ENCODE measurements at regions not wholly inside any gene's neighbourhood (a gene's known extent, or its start where the extent isn't known, plus 50 kb on each side); places are given as distances from the start of the nearest gene placed in this dataset.
"Not testable (repeated sequence)": the region's sequence is repeated elsewhere in the genome, so short reads cannot be mapped to it uniquely, and the experiment has no call there.

- H2AFZ ChIP-seq (ENCODE audit: low read length): no peak overlapping the region
- DNase-seq (ENCODE audit: low spot score): no peak
- no peaks in the 10 kb centered on the region for H3K9me2 ChIP-seq (ENCODE audit: insufficient read depth, low read length)
- no peak for TF ChIP-seq EZH2phosphoT487 (IDR thresholded peaks at IDR 0.05; ENCODE audit: borderline replicate concordance, low read depth, low read length)
- H3K4me3 ChIP-seq (ENCODE audit: low read depth, low read length, poor library complexity, severe bottlenecking): no peak overlapping the region
- no peaks in the 10 kb centered on the region for H3K4me1 ChIP-seq (ENCODE audit: insufficient read depth, low read length, poor library complexity, severe bottlenecking)
- intact Hi-C loops (cut with micrococcal nuclease; ENCODE audit: unreplicated experiment): no loop called here
- H3K79me2 ChIP-seq (ENCODE audit: insufficient read depth, low read depth, low read length): no peaks in the 10 kb centered on the region
- no peaks in the 10 kb centered on the region for H3K36me3 ChIP-seq (ENCODE audit: insufficient read depth, low read length)
- H3K4me2 ChIP-seq (ENCODE audit: low read length): no peak overlapping the region
- ChIA-PET CTCF (ENCODE audit: unreplicated experiment) (no interaction called here), POLR2A (no interaction called here)
- H3K9me3 ChIP-seq (ENCODE audit: low read length): no peaks in the 10 kb centered on the region
- BruUV-seq (replicated peaks): no TSS peak
- no peak overlapping the region for H3K27ac ChIP-seq (ENCODE audit: low read depth, low read length, poor library complexity, severe bottlenecking)
- no peaks in the 10 kb centered on the region for H4K20me1 ChIP-seq (ENCODE audit: insufficient read depth, low read length)
These were observed 659.0 kb upstream of the ARRDC3 start for GRCh38 chr5:92041911-92042660.

GRCh38 chr5:92041206-92041605 is 658.1 kb upstream of the ARRDC3 start:
- Histone ChIP-seq H3K36me3 (ENCODE audit: insufficient read depth, low read length) (no peaks in the 10 kb centered on the region), H3K4me3 (ENCODE audit: low read depth, low read length, poor library complexity, severe bottlenecking) (no peak overlapping the region), H3K4me2 (ENCODE audit: low read length) (no peak overlapping the region), H3K9me3 (ENCODE audit: low read length) (no peaks in the 10 kb centered on the region), H3K9me2 (ENCODE audit: insufficient read depth, low read length) (no peaks in the 10 kb centered on the region), H4K20me1 (ENCODE audit: insufficient read depth, low read length) (no peaks in the 10 kb centered on the region), H2AFZ (ENCODE audit: low read length) (no peak overlapping the region), H3K79me2 (ENCODE audit: insufficient read depth, low read depth, low read length) (no peaks in the 10 kb centered on the region), H3K4me1 (ENCODE audit: insufficient read depth, low read length, poor library complexity, severe bottlenecking) (no peaks in the 10 kb centered on the region), H3K27ac (ENCODE audit: low read depth, low read length, poor library complexity, severe bottlenecking) (no peak overlapping the region)
- DNase-seq (ENCODE audit: low spot score): no peak
- intact Hi-C loops (cut with micrococcal nuclease; ENCODE audit: unreplicated experiment): no loop called here
- POLR2A ChIA-PET: interaction anchor here (0.6 kb wide), 1 partner anchor 129 kb away, joined by 4 read pairs; no protein-coding TSS in a partner anchor
- TF ChIP-seq EZH2phosphoT487 (IDR thresholded peaks at IDR 0.05; ENCODE audit: borderline replicate concordance, low read depth, low read length) (no peak), CTCF (conservative IDR thresholded peaks at IDR 0.05; ENCODE audit: low read length) (no peak)
- no TSS peak for BruUV-seq (replicated peaks)
- CTCF ChIA-PET (ENCODE audit: unreplicated experiment): no interaction called here

GRCh38 chr5:92029792-92030191 is 646.7 kb upstream of the ARRDC3 start:
- H3K9me2 ChIP-seq (ENCODE audit: insufficient read depth, low read length); H3K79me2 ChIP-seq (ENCODE audit: insufficient read depth, low read depth, low read length); DNase-seq (ENCODE audit: low spot score); POLR2A ChIA-PET; H3K36me3 ChIP-seq (ENCODE audit: insufficient read depth, low read length); H2AFZ ChIP-seq (ENCODE audit: low read length); H3K9me3 ChIP-seq (ENCODE audit: low read length); H3K4me2 ChIP-seq (ENCODE audit: low read length); H3K27ac ChIP-seq (ENCODE audit: low read depth, low read length, poor library complexity, severe bottlenecking); CTCF ChIA-PET (ENCODE audit: unreplicated experiment); H4K20me1 ChIP-seq (ENCODE audit: insufficient read depth, low read length); H3K4me3 ChIP-seq (ENCODE audit: low read depth, low read length, poor library complexity, severe bottlenecking); intact Hi-C loops (cut with micrococcal nuclease; ENCODE audit: unreplicated experiment); BruUV-seq (replicated peaks); H3K4me1 ChIP-seq (ENCODE audit: insufficient read depth, low read length, poor library complexity, severe bottlenecking): not testable (repeated sequence)

GRCh38 chr5:92023555-92023954 is 640.4 kb upstream of the ARRDC3 start:
- intact Hi-C loops (cut with micrococcal nuclease; ENCODE audit: unreplicated experiment): no loop called here
- POLR2A ChIA-PET: no interaction called here
- no peaks in the 10 kb centered on the region for H3K36me3 ChIP-seq (ENCODE audit: insufficient read depth, low read length)
- no peak overlapping the region for H3K4me2 ChIP-seq (ENCODE audit: low read length)
- no peaks in the 10 kb centered on the region for H3K9me2 ChIP-seq (ENCODE audit: insufficient read depth, low read length)
- DNase-seq (ENCODE audit: low spot score): no peak
- BruUV-seq (replicated peaks): no TSS peak
- H3K4me1 ChIP-seq (ENCODE audit: insufficient read depth, low read length, poor library complexity, severe bottlenecking): no peaks in the 10 kb centered on the region
- H3K27ac ChIP-seq (ENCODE audit: low read depth, low read length, poor library complexity, severe bottlenecking): no peak overlapping the region
- no peaks in the 10 kb centered on the region for H3K9me3 ChIP-seq (ENCODE audit: low read length)
- no peaks in the 10 kb centered on the region for H3K79me2 ChIP-seq (ENCODE audit: insufficient read depth, low read depth, low read length)
- H2AFZ ChIP-seq (ENCODE audit: low read length): no peak overlapping the region
- H3K4me3 ChIP-seq (ENCODE audit: low read depth, low read length, poor library complexity, severe bottlenecking): no peak overlapping the region
- no peak for TF ChIP-seq CTCF (conservative IDR thresholded peaks at IDR 0.05; ENCODE audit: low read length)
- no peak for TF ChIP-seq EZH2phosphoT487 (IDR thresholded peaks at IDR 0.05; ENCODE audit: borderline replicate concordance, low read depth, low read length)
- CTCF ChIA-PET (ENCODE audit: unreplicated experiment): no interaction called here
- H4K20me1 ChIP-seq (ENCODE audit: insufficient read depth, low read length): no peaks in the 10 kb centered on the region

Measured in OCI-LY7 (cell line).